ENCODE measurements at regions not wholly inside any gene's neighbourhood (a gene's known extent, or its start where the extent isn't known, plus 50 kb on each side); places are given as distances from the start of the nearest gene placed in this dataset.

DNA sequence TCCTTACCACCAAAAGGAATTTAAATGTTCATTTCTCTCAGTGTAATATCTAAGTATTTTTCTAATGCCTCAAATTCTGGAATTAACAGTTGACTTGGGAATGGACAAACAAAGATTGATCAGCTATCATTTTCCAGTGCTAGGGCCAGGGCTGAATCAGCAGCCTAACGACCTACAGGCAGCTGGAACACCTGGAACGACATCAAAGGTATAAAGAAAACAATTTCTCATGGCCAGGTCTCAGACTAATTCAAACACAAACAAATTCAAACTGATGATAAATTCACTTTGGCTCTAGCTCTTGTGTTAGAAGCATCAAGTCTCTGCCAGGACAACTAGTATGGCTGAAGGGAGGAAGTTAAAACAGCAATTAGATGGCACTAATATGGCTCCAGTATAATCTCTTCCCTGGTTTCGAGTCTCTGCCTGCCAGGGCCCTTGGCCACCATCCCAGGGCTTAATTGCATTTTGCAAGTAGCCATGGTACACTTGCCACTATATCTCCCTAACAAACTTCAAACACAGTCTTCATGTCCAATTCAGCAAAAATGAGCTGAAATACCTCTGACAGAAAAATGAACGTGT is 70.2 kb upstream of the FSHR start:
- H3K36me3 ChIP-seq (ENCODE audit: insufficient read depth): no peaks in the 10 kb centered on the region
- H3K79me2 ChIP-seq (replicated peaks; ENCODE audit: insufficient read depth): no peaks in the 10 kb centered on the region
- no peak overlapping the region for H3K4me3 Mint-ChIP-seq
- DNase-seq (ENCODE audit: low spot score): no peak
- H3K4me1 Mint-ChIP-seq: peaks cover under 1% of the 10 kb centered on the region; the same call in 2 of the 3 replicates
- H3K4me1 ChIP-seq (ENCODE audit: insufficient read depth): peaks cover 7% of the 10 kb centered on the region; the same call in 1 of the 2 replicates
- no peaks in the 10 kb centered on the region for H3F3A ChIP-seq (replicated peaks; ENCODE audit: low read depth)
- H3K4me2 ChIP-seq: no peak overlapping the region
- H4K20me1 ChIP-seq (replicated peaks; ENCODE audit: insufficient read depth): no peaks in the 10 kb centered on the region
- no peaks in the 10 kb centered on the region for H3K27me3 ChIP-seq (ENCODE audit: insufficient read depth)
- H3K27me3 Mint-ChIP-seq (ENCODE audit: insufficient read depth, low read depth, poor library complexity): peaks cover 1% of the 10 kb centered on the region
- H3K9me3 Mint-ChIP-seq: no peaks in the 10 kb centered on the region
- no peak overlapping the region for H2AFZ ChIP-seq
- H3K4me3 ChIP-seq: no peak overlapping the region
- H3K27ac Mint-ChIP-seq: no peak overlapping the region
- ATAC-seq: no peak
- no peaks in the 10 kb centered on the region for H3K9me2 ChIP-seq (ENCODE audit: insufficient read depth)
- H3K36me3 Mint-ChIP-seq (ENCODE audit: low read depth): no peaks in the 10 kb centered on the region
- TF ChIP-seq JUNB (IDR thresholded peaks at IDR 0.05; ENCODE audit: unreplicated experiment) (no peak), POLR2AphosphoS5 (IDR thresholded peaks at IDR 0.05; ENCODE audit: low read depth) (no peak), STAT1 (IDR thresholded peaks at IDR 0.05; ENCODE audit: unreplicated experiment) (no peak), NANOG (IDR thresholded peaks at IDR 0.05; ENCODE audit: borderline replicate concordance) (no peak), ZNF114 (CRISPR knock-in tag; IDR thresholded peaks at IDR 0.05) (no peak), CREB1 (CRISPR knock-in tag; IDR thresholded peaks at IDR 0.05; ENCODE audit: low read depth) (no peak), EZH2phosphoT487 (IDR thresholded peaks at IDR 0.05; ENCODE audit: unreplicated experiment) (no peak), EZH2 (IDR thresholded peaks at IDR 0.05; ENCODE audit: low read depth, unreplicated experiment) (no peak), ZNF331 (CRISPR knock-in tag; IDR thresholded peaks at IDR 0.05; ENCODE audit: low read depth) (no peak)
- TF ChIP-seq, protein P1, sequence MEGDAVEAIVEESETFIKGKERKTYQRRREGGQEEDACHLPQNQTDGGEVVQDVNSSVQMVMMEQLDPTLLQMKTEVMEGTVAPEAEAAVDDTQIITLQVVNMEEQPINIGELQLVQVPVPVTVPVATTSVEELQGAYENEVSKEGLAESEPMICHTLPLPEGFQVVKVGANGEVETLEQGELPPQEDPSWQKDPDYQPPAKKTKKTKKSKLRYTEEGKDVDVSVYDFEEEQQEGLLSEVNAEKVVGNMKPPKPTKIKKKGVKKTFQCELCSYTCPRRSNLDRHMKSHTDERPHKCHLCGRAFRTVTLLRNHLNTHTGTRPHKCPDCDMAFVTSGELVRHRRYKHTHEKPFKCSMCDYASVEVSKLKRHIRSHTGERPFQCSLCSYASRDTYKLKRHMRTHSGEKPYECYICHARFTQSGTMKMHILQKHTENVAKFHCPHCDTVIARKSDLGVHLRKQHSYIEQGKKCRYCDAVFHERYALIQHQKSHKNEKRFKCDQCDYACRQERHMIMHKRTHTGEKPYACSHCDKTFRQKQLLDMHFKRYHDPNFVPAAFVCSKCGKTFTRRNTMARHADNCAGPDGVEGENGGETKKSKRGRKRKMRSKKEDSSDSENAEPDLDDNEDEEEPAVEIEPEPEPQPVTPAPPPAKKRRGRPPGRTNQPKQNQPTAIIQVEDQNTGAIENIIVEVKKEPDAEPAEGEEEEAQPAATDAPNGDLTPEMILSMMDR (conservative IDR thresholded peaks at IDR 0.05; ENCODE audit: low read depth in 2 of 2): no peak
- TF ChIP-seq, protein P2, sequence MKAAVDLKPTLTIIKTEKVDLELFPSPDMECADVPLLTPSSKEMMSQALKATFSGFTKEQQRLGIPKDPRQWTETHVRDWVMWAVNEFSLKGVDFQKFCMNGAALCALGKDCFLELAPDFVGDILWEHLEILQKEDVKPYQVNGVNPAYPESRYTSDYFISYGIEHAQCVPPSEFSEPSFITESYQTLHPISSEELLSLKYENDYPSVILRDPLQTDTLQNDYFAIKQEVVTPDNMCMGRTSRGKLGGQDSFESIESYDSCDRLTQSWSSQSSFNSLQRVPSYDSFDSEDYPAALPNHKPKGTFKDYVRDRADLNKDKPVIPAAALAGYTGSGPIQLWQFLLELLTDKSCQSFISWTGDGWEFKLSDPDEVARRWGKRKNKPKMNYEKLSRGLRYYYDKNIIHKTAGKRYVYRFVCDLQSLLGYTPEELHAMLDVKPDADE (IDR thresholded peaks at IDR 0.05): no peak
- TF ChIP-seq, protein P3, sequence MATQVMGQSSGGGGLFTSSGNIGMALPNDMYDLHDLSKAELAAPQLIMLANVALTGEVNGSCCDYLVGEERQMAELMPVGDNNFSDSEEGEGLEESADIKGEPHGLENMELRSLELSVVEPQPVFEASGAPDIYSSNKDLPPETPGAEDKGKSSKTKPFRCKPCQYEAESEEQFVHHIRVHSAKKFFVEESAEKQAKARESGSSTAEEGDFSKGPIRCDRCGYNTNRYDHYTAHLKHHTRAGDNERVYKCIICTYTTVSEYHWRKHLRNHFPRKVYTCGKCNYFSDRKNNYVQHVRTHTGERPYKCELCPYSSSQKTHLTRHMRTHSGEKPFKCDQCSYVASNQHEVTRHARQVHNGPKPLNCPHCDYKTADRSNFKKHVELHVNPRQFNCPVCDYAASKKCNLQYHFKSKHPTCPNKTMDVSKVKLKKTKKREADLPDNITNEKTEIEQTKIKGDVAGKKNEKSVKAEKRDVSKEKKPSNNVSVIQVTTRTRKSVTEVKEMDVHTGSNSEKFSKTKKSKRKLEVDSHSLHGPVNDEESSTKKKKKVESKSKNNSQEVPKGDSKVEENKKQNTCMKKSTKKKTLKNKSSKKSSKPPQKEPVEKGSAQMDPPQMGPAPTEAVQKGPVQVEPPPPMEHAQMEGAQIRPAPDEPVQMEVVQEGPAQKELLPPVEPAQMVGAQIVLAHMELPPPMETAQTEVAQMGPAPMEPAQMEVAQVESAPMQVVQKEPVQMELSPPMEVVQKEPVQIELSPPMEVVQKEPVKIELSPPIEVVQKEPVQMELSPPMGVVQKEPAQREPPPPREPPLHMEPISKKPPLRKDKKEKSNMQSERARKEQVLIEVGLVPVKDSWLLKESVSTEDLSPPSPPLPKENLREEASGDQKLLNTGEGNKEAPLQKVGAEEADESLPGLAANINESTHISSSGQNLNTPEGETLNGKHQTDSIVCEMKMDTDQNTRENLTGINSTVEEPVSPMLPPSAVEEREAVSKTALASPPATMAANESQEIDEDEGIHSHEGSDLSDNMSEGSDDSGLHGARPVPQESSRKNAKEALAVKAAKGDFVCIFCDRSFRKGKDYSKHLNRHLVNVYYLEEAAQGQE (IDR thresholded peaks at IDR 0.05; ENCODE audit: unreplicated experiment): no peak
- TF ChIP-seq, protein P4, sequence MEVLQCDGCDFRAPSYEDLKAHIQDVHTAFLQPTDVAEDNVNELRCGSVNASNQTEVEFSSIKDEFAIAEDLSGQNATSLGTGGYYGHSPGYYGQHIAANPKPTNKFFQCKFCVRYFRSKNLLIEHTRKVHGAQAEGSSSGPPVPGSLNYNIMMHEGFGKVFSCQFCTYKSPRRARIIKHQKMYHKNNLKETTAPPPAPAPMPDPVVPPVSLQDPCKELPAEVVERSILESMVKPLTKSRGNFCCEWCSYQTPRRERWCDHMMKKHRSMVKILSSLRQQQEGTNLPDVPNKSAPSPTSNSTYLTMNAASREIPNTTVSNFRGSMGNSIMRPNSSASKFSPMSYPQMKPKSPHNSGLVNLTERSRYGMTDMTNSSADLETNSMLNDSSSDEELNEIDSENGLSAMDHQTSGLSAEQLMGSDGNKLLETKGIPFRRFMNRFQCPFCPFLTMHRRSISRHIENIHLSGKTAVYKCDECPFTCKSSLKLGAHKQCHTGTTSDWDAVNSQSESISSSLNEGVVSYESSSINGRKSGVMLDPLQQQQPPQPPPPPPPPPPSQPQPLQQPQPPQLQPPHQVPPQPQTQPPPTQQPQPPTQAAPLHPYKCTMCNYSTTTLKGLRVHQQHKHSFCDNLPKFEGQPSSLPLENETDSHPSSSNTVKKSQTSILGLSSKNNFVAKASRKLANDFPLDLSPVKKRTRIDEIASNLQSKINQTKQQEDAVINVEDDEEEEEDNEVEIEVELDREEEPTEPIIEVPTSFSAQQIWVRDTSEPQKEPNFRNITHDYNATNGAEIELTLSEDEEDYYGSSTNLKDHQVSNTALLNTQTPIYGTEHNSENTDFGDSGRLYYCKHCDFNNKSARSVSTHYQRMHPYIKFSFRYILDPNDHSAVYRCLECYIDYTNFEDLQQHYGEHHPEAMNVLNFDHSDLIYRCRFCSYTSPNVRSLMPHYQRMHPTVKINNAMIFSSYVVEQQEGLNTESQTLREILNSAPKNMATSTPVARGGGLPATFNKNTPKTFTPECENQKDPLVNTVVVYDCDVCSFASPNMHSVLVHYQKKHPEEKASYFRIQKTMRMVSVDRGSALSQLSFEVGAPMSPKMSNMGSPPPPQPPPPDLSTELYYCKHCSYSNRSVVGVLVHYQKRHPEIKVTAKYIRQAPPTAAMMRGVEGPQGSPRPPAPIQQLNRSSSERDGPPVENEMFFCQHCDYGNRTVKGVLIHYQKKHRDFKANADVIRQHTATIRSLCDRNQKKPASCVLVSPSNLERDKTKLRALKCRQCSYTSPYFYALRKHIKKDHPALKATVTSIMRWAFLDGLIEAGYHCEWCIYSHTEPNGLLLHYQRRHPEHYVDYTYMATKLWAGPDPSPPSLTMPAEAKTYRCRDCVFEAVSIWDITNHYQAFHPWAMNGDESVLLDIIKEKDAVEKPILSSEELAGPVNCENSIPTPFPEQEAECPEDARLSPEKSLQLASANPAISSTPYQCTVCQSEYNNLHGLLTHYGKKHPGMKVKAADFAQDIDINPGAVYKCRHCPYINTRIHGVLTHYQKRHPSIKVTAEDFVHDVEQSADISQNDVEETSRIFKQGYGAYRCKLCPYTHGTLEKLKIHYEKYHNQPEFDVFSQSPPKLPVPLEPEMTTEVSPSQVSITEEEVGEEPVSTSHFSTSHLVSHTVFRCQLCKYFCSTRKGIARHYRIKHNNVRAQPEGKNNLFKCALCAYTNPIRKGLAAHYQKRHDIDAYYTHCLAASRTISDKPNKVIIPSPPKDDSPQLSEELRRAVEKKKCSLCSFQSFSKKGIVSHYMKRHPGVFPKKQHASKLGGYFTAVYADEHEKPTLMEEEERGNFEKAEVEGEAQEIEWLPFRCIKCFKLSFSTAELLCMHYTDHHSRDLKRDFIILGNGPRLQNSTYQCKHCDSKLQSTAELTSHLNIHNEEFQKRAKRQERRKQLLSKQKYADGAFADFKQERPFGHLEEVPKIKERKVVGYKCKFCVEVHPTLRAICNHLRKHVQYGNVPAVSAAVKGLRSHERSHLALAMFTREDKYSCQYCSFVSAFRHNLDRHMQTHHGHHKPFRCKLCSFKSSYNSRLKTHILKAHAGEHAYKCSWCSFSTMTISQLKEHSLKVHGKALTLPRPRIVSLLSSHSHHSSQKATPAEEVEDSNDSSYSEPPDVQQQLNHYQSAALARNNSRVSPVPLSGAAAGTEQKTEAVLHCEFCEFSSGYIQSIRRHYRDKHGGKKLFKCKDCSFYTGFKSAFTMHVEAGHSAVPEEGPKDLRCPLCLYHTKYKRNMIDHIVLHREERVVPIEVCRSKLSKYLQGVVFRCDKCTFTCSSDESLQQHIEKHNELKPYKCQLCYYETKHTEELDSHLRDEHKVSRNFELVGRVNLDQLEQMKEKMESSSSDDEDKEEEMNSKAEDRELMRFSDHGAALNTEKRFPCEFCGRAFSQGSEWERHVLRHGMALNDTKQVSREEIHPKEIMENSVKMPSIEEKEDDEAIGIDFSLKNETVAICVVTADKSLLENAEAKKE (CRISPR knock-in tag; IDR thresholded peaks at IDR 0.05): no peak
- no peak overlapping the region for H3K27ac ChIP-seq (ENCODE audit: low read depth)

All from GM23338 (cell line).